ENCODE measurements at regions not wholly inside any gene's neighbourhood (a gene's known extent, or its start where the extent isn't known, plus 50 kb on each side); places are given as distances from the start of the nearest gene placed in this dataset.

- no peak for TF ChIP-seq ZBTB11 (CRISPR knock-in tag; IDR thresholded peaks at IDR 0.05)
- TF ChIP-seq POLR2A (IDR thresholded peaks at IDR 0.05; ENCODE audit: low read depth, low read length): no peak
Measured at GRCh38 chr9:13360188-13360587, 80.7 kb upstream of the MPDZ start (continued).

GRCh38 chr9:13358128-13358527 is 78.6 kb upstream of the MPDZ start:
- no TSS peak for BruUV-seq (replicated peaks)
- intact Hi-C loops (cut with micrococcal nuclease; ENCODE audit: unreplicated experiment): no loop called here
- in situ Hi-C loops (cut with MboI): no loop called here
- no peak for ATAC-seq
- CTCF ChIA-PET: interaction anchor here (0.7 kb wide), 1 partner anchor 708 kb away, joined by 4 read pairs; no protein-coding TSS in a partner anchor
- no peak overlapping the region for H3K9ac ChIP-seq (ENCODE audit: control insufficient read depth, insufficient read depth, low read length)
- no peaks in the 10 kb centered on the region for H3K36me3 ChIP-seq (ENCODE audit: control insufficient read depth in 2 of 2, insufficient read depth in 2 of 2, low read length in 1 of 2)
- H3K4me2 ChIP-seq (ENCODE audit: control insufficient read depth, insufficient read depth): no peak overlapping the region
- H2AFZ ChIP-seq (ENCODE audit: control insufficient read depth, low read depth, low read length): no peak overlapping the region
- RAD21 ChIA-PET (ENCODE audit: unreplicated experiment): no interaction called here
- no peaks in the 10 kb centered on the region for H3K9me3 ChIP-seq (replicated peaks; ENCODE audit: control insufficient read depth, insufficient read depth, low read length)
- DNase-seq (ENCODE audit: low read depth, low spot score): no peak
- SMC1A ChIA-PET (ENCODE audit: uncharacterized antibody, unreplicated experiment): interaction anchor here (0.5 kb wide), 1 partner anchor 202 kb away, joined by 3 read pairs; no protein-coding TSS in a partner anchor
- no peaks in the 10 kb centered on the region for H3K27me3 ChIP-seq (replicated peaks in 1 of 2; ENCODE audit: control insufficient read depth in 2 of 2, insufficient read depth in 2 of 2, low read length in 1 of 2)
- H3K4me1 ChIP-seq (ENCODE audit: control insufficient read depth, insufficient read depth, low read length): no peaks in the 10 kb centered on the region
- FAIRE-seq: no peak
- no peaks in the 10 kb centered on the region for H3K79me2 ChIP-seq (ENCODE audit: control insufficient read depth, insufficient read depth, low read length)
- H4K20me1 ChIP-seq (ENCODE audit: control insufficient read depth, insufficient read depth): no peaks in the 10 kb centered on the region
- POLR2A ChIA-PET: no interaction called here
- H3K4me3 ChIP-seq: no peak overlapping the region
- no peak overlapping the region for H3K27ac ChIP-seq (ENCODE audit: control insufficient read depth, insufficient read depth)
- TF ChIP-seq ZNF384 (IDR thresholded peaks at IDR 0.05; ENCODE audit: borderline replicate concordance, low read depth, low read length) (no peak), JUND (IDR thresholded peaks at IDR 0.05; ENCODE audit: low read depth, low read length) (no peak), RCOR1 (conservative IDR thresholded peaks at IDR 0.05; ENCODE audit: low read depth, low read length) (no peak), NKRF (conservative IDR thresholded peaks at IDR 0.05) (no peak), REST (IDR thresholded peaks at IDR 0.05; ENCODE audit: low read depth, low read length) (no peak), ZNF217 (IDR thresholded peaks at IDR 0.05) (no peak), SKIL (IDR thresholded peaks at IDR 0.05; ENCODE audit: low read depth, poor library complexity, severe bottlenecking) (no peak), IRF3 (IDR thresholded peaks at IDR 0.05) (no peak), HDGF (IDR thresholded peaks at IDR 0.05) (no peak)
